Stimulated activated CD4-positive, alpha-beta T cell treated with anti-CD3 and anti-CD28 coated beads, TNF-alpha, amount 100 ng/mL, for 24 hours (primary cell): ENCODE measurements at regions not wholly inside any gene's neighbourhood (a gene's known extent, or its start where the extent isn't known, plus 50 kb on each side); places are given as distances from the start of the nearest gene placed in this dataset.
"Not testable (repeated sequence)": the region's sequence is repeated elsewhere in the genome, so short reads cannot be mapped to it uniquely, and the experiment has no call there.

Source experiments
- DNase-seq, 3 experiments: peaks; one replicate each; pipeline ENCODE4 v3.0.0-alpha.2; 2020; ENCODE audit warnings: low read depth in 3 of 3

DNA sequence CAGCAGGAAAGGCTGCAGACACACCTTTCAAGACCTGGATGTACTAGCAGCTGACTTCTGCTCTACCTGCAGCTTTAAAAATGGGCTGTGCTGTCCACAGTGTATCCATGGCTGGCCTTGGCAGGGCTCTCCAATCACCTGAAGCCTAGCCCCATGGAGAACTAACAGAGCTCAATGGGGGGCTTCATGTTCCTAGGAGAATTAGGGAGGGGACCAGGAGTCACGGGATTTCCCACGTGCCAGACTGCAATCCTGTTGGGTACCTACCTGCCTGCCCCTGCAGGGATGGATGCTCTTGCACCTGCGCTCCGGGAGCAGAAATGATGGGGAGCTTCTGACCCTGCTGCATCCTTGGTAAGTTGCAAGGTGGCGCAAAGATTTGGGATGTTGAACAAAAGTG lies 462.1 kb downstream of the ICE1 start:
- DNase-seq = no peak

GRCh38 chr5:5883562-5883961 lies 461.1 kb downstream of the ICE1 start:
- no peak for DNase-seq

DNA sequence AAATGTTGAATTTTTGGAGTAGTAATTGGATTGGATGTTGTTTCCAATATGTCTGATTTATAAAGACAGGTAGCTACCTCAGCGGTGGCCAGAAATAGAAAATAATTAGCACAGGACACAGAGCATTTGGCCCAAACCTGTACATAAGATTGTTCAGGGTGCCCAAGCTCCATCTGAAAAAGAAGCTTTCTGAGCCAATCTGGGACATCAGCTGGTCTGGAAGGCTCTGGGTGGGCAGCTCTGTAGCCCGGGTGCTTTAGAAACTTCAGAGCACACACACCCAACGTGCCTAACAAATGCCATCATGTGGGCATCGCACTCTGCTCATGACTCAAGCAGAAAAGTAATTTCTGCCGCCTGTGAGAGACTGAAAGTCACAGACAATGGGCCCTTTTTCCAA lies 460.7 kb downstream of the ICE1 start:
- DNase-seq = no peak

DNA sequence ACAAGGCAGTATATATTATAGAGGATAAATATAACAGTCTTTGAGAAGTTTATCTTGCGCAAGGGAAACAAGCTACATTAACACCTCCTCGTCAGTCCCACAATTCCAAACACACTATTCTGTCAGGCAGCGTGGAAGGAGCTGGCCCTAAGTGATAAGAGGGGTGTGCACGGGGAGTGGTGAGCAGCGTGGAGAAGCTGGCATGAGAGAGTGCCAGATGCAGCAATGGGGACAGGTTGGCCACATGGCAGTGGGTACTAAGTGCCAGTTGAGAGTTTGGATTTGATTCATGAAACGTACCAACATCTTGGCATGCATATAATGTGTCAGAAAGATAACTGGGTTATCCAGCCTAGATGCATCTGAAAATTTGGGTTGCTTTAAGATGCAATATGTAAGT lies 460.2 kb downstream of the ICE1 start:
- no peak for DNase-seq

GRCh38 chr5:5881294-5881693 lies 458.8 kb downstream of the ICE1 start:
- DNase-seq = no peak

- DNase-seq = no peak
Measured at GRCh38 chr5:5880077-5880763, 457.7 kb downstream of the ICE1 start.

- no peak for DNase-seq
Measured at GRCh38 chr5:5857396-5857795, 434.9 kb downstream of the ICE1 start.

DNA sequence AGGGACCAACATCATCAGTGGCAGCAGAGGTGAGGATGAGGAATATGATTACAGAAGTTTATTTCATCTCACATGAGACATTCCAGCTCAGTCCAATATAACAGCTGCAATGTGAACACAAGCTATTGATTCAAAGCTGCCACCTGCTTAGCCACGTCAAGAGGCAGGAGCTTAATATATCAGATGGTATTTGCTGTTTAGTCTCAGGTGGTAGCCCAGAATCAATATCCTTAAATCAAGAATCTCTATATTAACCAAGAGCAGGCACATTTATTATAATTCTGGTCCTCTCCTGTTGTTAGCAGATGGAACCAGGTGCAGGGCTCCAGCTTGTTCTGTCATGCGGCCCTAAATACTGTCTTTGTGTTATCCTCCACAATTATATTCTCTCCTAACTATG lies 431.6 kb downstream of the ICE1 start:
- no peak for DNase-seq

DNA sequence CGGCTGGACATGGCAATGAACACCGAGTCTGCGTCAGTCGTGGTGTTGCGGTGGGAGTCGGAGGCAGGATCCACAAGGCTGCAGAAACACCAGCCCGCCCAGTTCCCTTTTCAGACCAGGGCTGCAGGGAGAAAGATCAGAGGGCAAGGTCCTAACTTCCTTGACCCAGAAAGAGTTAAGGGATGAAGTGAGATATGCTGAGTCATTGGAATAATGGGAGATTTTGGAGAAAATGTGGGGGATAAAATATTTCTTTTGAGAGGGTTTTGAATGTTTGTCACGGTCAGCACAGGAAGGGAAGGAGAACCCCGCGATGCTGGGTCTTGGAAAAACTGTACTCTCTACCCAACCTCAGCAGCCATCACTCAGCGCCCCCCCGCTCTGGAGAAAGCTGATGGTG lies 416.0 kb downstream of the ICE1 start:
- no peak for DNase-seq

- not testable (repeated sequence) for DNase-seq
Measured at GRCh38 chr5:5831622-5832021, 409.1 kb downstream of the ICE1 start.

GRCh38 chr5:5828619-5829018 lies 406.1 kb downstream of the ICE1 start:
- no peak for DNase-seq

GRCh38 chr5:5826911-5827310 lies 404.4 kb downstream of the ICE1 start:
- no peak for DNase-seq

- DNase-seq = no peak
Measured at GRCh38 chr5:5822729-5823257, 400.3 kb downstream of the ICE1 start.

- DNase-seq = no peak
Measured at GRCh38 chr5:5816960-5817359, 394.5 kb downstream of the ICE1 start.

DNA sequence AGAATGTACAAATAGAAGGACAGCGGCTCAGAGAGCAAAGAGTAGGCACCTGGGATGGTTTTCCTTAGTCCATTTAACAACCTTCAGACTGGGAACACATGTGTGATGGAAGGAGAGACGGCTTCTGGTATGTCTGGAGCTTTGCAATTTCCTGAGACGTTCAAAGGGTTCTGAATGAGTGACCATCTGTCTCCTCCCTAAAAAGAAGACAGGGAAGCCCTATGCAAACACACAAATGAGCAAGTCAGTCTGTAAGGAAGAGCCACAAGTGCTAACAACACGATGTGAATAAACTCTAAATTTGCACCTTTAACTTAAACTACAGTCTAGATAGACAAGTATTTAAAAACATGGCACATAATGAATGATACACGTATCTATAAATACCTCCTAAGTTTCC lies 391.0 kb downstream of the ICE1 start:
- no peak for DNase-seq

DNA sequence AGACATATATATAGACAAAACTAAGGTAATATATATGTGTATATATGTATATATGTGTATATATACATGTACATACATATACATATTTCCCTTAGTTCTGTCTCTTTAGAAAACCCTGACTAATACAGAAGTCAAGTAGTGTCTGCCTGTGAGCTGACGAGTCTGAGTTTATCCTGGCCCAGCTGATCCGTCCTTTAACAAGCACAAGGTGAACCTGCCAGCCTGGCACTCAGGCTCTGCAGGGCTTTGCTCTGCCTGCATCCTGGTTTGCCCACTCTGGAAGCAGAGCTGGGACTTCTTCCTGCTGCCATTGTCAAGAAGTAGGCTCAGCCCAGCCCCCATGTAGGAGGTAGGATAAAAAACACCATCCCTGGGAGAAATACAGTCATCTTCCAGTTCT lies 388.0 kb downstream of the ICE1 start:
- no peak for DNase-seq

DNA sequence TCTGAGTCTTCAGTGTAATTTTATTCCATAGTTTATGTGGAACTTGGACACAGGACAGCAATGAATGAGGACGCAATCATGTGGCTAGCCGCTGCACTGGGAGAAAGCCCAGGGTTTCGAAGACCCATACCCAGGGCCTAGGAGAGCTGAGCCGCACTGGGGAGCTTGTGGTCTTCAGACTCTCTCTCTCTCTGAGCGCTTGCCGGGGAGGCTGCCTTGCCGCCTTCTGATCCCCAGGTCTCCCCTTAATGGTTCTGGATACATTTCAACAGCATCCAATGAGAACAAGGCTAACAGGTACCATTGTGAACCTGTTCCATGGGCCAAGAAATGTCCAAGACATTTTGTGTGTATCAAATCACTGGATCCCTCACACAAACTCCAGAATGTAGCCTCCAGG lies 383.4 kb downstream of the ICE1 start:
- DNase-seq = no peak

- DNase-seq = no peak
Measured at GRCh38 chr5:5804478-5805233, 382.2 kb downstream of the ICE1 start.

GRCh38 chr5:5800801-5801761 lies 378.6 kb downstream of the ICE1 start:
- DNase-seq = no peak

DNA sequence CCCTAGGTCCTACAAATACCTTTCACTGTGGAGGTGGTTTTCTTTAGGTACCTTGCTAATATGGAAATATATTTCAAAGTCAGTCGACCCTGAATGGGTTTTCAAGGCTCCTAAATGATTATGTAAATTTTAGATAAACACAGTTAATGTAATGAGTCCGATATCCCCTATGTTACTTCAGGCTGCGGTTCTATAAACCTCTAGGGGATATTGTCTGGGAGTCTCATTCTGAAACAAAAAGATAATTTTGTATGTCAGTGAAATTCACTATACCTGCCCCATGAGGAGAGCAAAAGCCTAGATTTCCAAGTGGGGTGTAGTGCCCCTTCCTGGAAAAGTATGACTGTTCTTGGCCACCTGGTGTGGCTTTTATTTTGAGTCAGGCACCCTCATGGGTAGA lies 377.3 kb downstream of the ICE1 start:
- DNase-seq = no peak

GRCh38 chr5:5799229-5799628 lies 376.8 kb downstream of the ICE1 start:
- DNase-seq = no peak

GRCh38 chr5:5798462-5798861 lies 376.0 kb downstream of the ICE1 start:
- DNase-seq = no peak
